Ascending aorta (tissue), 2 donors: ENCODE measurements at regions not wholly inside any gene's neighbourhood (a gene's known extent, or its start where the extent isn't known, plus 50 kb on each side); places are given as distances from the start of the nearest gene placed in this dataset.
"Not testable (repeated sequence)": the region's sequence is repeated elsewhere in the genome, so short reads cannot be mapped to it uniquely, and the experiment has no call there.

Experiments
- DNase-seq, 2 donors: peaks; one replicate each; pipeline ENCODE4 v3.0.0-alpha.2; 2019; ENCODE audit warnings: low spot score in 2 of 2
- H3K27ac ChIP-seq, 2 donors: fragments of 200-600 bp; sonication (generic); one replicate each; pipeline ENCODE4 v1.5.1; 2016 to 2017; ENCODE audit warnings: mild to moderate bottlenecking in 1 of 2
- H3K27me3 ChIP-seq: fragments of 200-600 bp; sonication (generic); one replicate; pipeline ENCODE4 v1.5.1; 2017
- H3K36me3 ChIP-seq, 2 donors: fragments of 200-600 bp; sonication (generic); one replicate each; pipeline ENCODE4 v1.5.1; 2016
- H3K4me1 ChIP-seq, 2 donors: fragments of 200-600 bp; sonication (generic); one replicate each; pipeline ENCODE4 v1.5.1; 2016 to 2017; ENCODE audit warnings: mild to moderate bottlenecking in 1 of 2
- H3K4me3 ChIP-seq, 2 donors: fragments of 200-600 bp; sonication (generic); one replicate each; pipeline ENCODE4 v1.5.1; 2016 to 2017; ENCODE audit warnings: mild to moderate bottlenecking in 1 of 2
- H3K9me3 ChIP-seq, 2 donors: fragments of 200-600 bp; sonication (generic); one replicate each; pipeline ENCODE4 v1.5.1; 2016
- intact Hi-C: fragments of 100-400 bp; cut with DNase I; formaldehyde crosslinking; loops from one replicate; pipeline ENCODE4 v1.15.1; 2023
- TF ChIP-seq, protein P1 (sequence below), 3 experiments: fragments of 200-600 bp in 2 of 3; fragments of 450-650 bp in 1 of 3; sonication (generic) in 2 of 3; IDR thresholded peaks; one replicate each; pipeline ENCODE4 v1.5.1; 2016 to 2019; ENCODE audit warnings: antibody characterized with exemption in 3 of 3, mild to moderate bottlenecking in 1 of 3, moderate library complexity in 1 of 3

DNA sequence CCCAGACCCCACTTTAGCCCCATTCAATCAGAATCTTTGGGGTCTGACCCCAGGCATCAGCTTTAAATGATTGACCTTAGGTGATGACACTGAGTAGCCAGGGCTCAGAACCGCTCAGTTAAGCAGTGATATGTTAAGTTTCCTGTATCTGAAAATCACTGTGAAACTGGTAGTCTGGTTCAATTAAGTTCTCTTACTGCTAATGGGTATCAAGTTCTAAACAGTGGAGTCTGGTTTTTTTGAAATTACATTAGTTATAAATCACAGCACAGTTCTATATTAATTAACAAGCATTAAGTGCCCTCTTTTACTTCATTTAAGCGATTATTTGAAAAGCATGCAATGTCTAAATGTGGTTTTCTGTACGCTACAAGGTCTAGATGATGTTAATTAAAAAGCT, 117.9 kb downstream of the HAUS1 start:
- intact Hi-C loops, result no loop called here
- no peak overlapping the region for H3K4me3 ChIP-seq
- TF ChIP-seq, protein P1, sequence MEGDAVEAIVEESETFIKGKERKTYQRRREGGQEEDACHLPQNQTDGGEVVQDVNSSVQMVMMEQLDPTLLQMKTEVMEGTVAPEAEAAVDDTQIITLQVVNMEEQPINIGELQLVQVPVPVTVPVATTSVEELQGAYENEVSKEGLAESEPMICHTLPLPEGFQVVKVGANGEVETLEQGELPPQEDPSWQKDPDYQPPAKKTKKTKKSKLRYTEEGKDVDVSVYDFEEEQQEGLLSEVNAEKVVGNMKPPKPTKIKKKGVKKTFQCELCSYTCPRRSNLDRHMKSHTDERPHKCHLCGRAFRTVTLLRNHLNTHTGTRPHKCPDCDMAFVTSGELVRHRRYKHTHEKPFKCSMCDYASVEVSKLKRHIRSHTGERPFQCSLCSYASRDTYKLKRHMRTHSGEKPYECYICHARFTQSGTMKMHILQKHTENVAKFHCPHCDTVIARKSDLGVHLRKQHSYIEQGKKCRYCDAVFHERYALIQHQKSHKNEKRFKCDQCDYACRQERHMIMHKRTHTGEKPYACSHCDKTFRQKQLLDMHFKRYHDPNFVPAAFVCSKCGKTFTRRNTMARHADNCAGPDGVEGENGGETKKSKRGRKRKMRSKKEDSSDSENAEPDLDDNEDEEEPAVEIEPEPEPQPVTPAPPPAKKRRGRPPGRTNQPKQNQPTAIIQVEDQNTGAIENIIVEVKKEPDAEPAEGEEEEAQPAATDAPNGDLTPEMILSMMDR (IDR thresholded peaks at IDR 0.05), result no peak
- DNase-seq, result no peak
- H3K27ac ChIP-seq, result no peak overlapping the region
- no peaks in the 10 kb centered on the region for H3K4me1 ChIP-seq
- peaks cover 0 to 1% of the 10 kb centered on the region in 2 donors for H3K36me3 ChIP-seq
- no peaks in the 10 kb centered on the region for H3K9me3 ChIP-seq
- H3K27me3 ChIP-seq, result no peaks in the 10 kb centered on the region

DNA sequence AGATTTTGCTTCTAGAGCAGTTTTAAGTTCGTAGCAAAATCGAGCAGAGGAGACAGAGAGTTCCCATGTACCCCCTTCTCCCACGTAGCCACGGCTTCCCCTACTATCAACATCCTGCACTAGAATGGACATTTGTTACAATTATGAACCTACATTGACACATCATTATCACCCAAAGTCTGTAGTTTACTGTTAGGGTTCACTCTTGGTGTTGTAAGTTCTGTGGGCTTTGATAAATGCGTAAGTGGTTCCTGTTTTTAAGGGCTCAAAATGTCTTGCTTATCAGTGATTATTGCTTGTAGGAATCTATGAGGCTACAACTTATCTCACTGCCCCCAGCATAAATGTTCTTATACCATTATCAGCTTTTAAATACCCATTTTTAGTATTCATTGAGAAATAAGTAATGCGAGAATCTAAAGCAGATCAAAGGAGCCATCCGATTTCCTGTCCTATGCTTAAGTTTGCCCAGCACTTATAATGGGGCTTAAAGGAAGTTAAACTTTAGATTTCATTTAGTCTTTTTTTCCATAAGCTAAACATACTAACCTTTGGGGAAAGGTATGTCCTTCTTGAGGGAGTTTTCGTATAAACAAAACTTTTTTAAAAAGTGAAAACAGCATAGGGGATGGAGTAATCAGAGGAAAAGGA, 118.7 kb downstream of the HAUS1 start:
- TF ChIP-seq, protein P1 (IDR thresholded peaks at IDR 0.05), result no peak
- H3K36me3 ChIP-seq, result no peaks in the 10 kb centered on the region
- intact Hi-C loops, result no loop called here

DNA sequence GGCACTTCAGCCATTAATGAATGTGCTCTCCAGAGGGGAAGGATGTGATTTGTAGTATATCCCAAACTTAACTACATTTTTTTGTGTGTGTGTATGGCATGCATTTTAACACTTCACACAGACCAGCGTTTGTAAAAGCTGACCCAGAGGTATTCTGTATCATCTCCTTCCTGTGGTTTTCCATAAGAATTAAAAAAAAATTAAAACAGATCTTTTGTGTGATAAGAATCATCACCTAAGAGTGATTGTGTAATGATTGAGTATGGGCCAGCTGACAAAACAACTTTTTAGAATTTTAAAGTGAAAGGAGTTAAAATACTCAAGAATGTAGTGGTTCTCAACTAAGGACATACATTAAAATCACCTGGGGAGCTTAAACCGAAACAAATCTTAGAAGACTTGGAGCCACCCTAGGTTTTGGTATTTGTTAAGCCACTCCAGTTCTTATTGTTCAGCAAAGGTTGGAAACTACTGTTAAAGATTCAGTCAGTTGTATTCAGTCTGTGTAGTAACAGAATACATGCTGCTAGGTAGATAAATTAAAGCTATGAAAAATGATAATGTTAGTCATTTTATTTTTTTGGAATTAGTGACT, 120.1 kb downstream of the HAUS1 start:
- Histone ChIP-seq H3K4me3 (no peak overlapping the region), H3K36me3 (no peaks in the 10 kb centered on the region), H3K27ac (no peak overlapping the region), H3K27me3 (no peaks in the 10 kb centered on the region), H3K9me3 (no peaks in the 10 kb centered on the region), H3K4me1 (no peaks in the 10 kb centered on the region)
- no peak for DNase-seq
- intact Hi-C loops, result no loop called here
- TF ChIP-seq, protein P1 (IDR thresholded peaks at IDR 0.05), result no peak

More for the DNA sequence above, 118.7 kb downstream of the HAUS1 start:
- H3K9me3 ChIP-seq, result no peaks in the 10 kb centered on the region
- no peak for DNase-seq
- no peaks in the 10 kb centered on the region for H3K27me3 ChIP-seq
- H3K27ac ChIP-seq, result no peak overlapping the region
- H3K4me1 ChIP-seq, result no peaks in the 10 kb centered on the region
- no peak overlapping the region for H3K4me3 ChIP-seq

DNA sequence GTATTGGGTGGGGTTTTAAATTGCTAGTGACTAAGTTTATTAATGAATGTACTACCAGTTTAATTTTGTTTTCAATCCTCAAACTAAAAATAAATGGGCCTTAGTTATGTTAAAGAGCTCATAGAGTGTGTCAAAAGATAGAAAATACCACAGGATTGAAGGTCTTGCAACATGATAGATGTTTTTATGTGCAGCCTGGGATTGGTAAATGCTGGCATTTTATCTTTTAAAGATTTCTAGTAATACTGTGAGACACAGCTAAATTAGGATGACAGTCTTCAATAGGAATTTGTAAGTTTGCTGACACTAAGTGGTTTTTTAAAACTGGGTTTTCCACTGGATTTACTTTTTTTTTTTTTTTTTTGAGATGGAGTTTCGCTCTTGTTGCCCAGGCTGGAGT, 122.3 kb downstream of the HAUS1 start:
- Histone ChIP-seq H3K9me3 (no peaks in the 10 kb centered on the region), H3K27ac (no peak overlapping the region), H3K27me3 (no peaks in the 10 kb centered on the region), H3K4me3 (no peak overlapping the region), H3K4me1 (no peaks in the 10 kb centered on the region), H3K36me3 (no peaks in the 10 kb centered on the region)
- DNase-seq, result no peak
- intact Hi-C loops, result no loop called here
- TF ChIP-seq, protein P1 (IDR thresholded peaks at IDR 0.05), result no peak

DNA sequence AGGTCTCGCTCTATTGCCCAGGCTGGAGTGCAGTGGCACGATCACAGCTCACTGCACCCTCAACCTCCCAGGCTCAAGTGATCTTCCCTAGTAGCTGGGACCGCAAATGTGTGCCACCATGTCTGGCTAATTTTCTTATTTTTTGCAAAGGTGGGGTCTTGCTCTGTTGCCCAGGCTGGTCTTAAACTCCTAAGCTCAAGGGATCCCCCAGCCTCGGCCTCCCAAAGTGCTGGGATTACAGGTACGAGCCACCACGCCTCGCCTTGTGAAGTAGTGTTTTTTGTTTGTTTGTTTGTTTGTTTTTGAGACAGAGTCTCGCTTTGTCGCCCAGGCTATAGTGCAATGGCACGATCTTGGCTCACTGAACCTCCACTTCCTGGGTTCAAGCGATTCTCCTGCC, 125.5 kb downstream of the HAUS1 start:
- H3K27ac ChIP-seq, intact Hi-C loops, H3K4me3 ChIP-seq, H3K27me3 ChIP-seq, H3K36me3 ChIP-seq, H3K9me3 ChIP-seq, DNase-seq, H3K4me1 ChIP-seq: not testable (repeated sequence)

DNA sequence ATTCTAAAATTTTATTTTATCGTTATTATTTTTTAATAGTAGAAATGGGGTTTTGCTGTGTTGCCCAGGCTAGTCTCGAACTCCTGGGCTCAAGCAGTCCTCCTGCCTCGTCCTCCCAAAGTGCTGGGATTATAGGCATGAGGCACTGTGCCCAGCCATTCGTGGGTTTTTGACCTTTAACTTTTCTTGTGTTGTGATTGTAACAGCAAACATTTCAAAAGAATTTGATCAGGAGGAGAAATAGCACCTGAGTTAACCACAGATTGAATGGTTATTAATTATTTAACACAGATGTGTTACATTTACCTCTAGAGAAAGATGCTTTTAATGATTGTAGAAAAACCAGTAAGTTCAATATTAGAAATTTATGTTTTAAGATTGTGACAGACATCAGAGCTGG, 132.0 kb downstream of the HAUS1 start:
- Histone ChIP-seq H3K27ac (no peak overlapping the region), H3K36me3 (no peaks in the 10 kb centered on the region), H3K27me3 (no peaks in the 10 kb centered on the region), H3K4me3 (no peak overlapping the region), H3K9me3 (no peaks in the 10 kb centered on the region), H3K4me1 (no peaks in the 10 kb centered on the region)
- intact Hi-C loops, result no loop called here
- TF ChIP-seq, protein P1 (IDR thresholded peaks at IDR 0.05), result no peak
- no peak for DNase-seq
